GM19238 (cell line): ENCODE measurements at regions not wholly inside any gene's neighbourhood (a gene's known extent, or its start where the extent isn't known, plus 50 kb on each side); places are given as distances from the start of the nearest gene placed in this dataset.

Experiments
- DNase-seq: peaks from one replicate; pipeline ENCODE4 v3.0.0; 2011; ENCODE audit warnings: low spot score; ENCODE audit not compliant: insufficient read length

- no peak for DNase-seq
Observed at GRCh38 chr7:47148536-47149207, 433.2 kb downstream of the TNS3 start.

DNA sequence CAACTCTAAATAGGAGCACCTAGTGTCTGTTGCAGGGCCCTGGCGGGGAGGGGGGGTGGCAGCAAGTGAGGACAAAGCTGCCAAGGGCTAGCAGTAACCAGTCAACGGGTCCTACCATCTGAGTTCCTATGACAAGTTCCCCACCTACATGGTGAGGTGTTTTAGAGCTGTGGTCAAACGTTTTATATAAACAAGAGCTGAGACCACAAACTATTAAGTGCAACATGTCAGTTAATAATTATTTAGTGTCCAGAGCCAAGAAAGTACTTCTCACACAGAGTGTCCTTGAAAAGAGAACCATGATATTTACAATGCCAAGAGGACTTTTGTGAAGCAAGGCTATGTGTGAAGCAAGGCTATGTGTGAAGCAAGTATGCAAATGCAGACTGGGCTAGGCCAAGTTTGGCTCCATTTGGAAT is 434.7 kb downstream of the TNS3 start:
- no peak for DNase-seq

GRCh38 chr7:47145982-47146381 is 435.9 kb downstream of the TNS3 start:
- no peak for DNase-seq

- DNase-seq: no peak
Observed at GRCh38 chr7:47145186-47145725, 436.7 kb downstream of the TNS3 start.

DNA sequence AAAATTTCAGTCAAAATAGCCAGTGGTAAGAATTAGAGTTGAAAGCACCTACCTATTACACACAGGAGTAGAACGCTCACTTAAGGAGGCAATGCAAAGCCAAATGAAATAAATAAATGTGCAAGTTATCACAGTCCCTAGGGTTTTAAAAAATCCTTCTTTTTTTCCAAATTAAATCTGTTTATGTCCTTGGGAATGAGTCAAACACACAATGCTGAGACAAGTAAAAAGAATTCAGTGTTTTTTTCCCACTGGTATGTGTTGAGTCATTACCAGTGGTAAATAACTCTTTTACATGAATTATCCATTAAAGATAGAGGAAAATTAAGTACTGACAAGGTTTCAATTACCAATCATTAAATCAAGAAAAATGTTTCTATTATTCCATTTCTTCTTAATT is 438.6 kb downstream of the TNS3 start:
- DNase-seq: no peak

DNA sequence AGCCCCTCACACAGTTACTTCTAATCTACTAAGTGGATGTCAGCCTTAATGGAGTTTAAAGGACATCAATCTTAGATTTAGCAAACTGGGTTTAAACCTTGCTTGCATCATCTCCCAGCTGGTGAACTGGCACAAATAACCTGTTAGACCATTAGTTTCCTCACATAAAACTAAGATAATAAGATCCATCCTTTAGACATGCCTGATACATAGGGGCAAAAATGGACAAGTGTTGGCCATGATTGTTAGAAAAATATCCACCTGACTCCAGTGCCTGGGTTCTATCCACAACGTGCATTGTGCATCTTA is 439.1 kb downstream of the TNS3 start:
- DNase-seq: no peak

DNA sequence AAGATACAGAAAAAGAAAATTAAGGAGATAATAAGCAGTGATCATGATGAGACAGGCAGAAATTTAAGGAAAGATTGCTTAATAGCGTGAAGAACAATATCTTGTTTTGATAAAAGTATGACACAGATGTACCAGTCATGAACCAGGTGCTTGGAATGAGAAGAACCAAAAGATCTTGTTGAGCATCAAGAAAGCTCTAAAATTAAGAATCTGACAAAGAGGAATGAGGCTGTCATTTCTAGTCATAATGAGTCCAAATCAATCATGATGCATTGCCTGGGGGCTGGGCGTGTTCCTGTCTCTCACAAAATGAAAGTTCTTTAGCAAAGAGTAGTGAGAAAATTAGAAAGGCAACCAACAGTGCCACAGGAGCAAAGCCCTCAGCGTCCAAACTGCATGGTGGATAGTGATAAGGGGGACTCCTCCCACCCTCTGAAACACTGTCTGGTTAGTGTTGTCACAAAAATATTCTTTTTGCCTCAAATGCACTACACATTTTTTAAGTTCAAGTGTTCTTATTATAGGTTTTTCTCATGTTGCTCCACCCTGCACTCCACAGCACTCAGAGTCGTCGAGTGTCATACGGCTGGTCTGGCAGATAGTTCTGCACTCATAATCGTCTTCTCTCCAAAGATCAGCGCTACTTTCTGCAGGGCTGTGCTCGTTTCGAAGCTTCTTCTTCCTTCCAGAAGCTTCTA is 439.6 kb downstream of the TNS3 start:
- no peak for DNase-seq

- DNase-seq: no peak
Observed at GRCh38 chr7:47132471-47132870, 449.4 kb downstream of the TNS3 start.

GRCh38 chr7:47128700-47129099 is 453.2 kb downstream of the TNS3 start:
- no peak for DNase-seq

DNA sequence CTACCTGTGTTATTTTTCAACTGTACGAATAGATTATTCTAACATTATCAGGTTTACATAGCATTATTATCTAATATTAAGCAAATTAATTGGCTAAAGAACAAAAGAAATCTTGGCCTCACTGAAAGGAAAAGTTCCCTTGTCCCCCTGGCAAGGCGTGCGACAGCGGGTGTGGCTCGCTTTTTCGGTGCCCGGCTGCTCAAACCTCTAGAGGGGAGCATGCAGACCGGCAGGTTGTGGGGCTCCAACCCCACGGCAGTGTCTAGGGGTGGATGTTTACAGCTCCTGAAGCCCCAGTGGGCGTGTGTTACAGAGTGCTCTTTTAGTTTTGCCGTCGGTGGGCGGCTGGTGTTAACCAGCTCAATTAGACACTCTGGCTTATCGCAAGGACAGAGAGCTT is 456.4 kb downstream of the TNS3 start:
- DNase-seq: no peak

- no peak for DNase-seq
Observed at GRCh38 chr7:47119261-47119865, 462.5 kb downstream of the TNS3 start.

DNA sequence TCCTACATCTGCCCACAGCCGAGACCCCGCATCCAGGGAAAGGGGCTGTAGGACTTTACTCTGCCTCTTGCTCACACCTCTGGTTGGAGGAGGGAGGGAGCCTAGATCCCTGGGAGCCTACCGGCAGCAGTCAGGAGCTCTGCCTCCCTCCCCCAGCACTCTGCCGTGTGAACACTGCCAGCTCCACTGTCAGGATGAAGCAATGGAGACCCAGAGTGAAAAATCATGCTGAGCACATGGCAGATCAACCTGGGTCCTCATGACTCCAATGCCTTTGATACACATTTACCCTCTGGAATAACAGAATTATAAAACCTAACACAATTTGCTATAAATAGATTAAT is 477.7 kb downstream of the TNS3 start:
- no peak for DNase-seq

- DNase-seq: no peak
Observed at GRCh38 chr7:47103498-47104205, 478.3 kb downstream of the TNS3 start.

DNA sequence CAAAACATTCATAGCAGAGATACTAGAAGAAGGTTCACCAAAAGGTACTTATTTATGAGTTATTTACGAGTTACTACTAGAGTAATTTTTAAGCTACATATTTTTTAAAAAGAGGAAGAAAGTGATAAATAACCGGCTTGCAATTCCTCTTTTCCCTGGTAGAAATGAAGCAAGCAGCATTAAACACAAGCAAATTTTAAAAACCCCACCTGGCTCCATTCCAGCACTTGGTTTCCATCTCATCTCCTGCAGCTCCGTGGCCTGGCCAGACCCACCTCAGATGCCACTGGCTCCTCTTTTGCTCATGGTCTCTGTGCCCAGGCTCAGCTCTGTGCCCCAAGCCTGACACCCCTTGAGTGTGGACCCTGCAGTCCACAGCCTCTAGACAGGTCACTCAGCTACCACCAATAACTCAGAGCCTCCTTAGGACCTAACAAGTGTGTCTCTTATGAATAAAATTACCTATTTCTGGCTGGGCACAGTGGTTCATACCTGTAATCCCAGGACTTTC is 479.5 kb downstream of the TNS3 start:
- DNase-seq: no peak

DNA sequence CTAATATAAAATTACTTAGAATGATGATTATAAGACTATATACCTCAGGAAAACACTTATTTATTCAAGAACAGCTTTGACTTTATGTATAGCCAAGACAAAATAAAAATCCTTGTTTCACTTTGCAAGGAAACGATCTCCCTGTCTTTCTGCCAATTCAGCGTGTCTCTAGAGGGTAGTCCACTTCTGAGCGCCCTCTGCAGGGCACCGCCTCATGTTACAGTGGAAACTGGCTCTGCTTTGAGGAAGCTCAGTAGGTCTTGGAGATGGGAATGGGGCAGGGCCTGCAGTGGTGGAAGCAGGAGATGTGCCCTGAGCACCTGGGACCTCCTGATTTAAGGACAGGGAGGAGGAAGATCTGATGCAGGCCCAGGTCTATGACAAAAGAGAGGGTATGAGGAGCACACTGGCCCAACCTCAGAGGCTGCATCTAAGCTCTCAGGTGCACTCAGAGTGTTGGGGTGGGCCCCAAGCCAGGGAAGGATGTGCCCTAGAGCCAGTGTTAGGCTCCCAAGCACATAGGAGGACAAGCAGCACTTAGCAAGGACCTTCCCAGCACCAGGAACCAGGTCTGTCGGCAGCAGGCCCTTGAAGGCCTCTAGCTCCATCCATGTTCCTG is 481.0 kb downstream of the TNS3 start:
- no peak for DNase-seq

- DNase-seq: no peak
Observed at GRCh38 chr7:47100148-47100816, 481.6 kb downstream of the TNS3 start.

DNA sequence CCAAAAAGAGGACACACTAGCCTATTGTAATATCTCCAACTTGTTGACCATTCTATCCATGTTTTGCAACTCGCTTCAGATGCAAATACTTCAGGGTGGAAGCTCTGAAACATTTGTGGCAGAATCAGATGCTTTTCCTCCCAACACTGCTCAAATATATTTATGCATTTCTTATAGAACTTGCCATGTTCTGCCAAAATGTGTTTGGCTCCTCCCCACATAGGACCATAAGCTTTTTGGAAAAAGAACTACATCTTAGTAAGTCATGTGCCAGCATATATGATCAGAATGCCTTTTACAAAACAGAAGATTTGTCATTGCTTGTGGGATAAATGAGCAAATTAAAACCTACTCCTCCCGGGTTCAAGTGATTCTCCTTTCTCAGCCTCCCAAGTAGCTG is 484.5 kb downstream of the TNS3 start:
- no peak for DNase-seq

GRCh38 chr7:47095946-47096345 is 486.0 kb downstream of the TNS3 start:
- no peak for DNase-seq

DNA sequence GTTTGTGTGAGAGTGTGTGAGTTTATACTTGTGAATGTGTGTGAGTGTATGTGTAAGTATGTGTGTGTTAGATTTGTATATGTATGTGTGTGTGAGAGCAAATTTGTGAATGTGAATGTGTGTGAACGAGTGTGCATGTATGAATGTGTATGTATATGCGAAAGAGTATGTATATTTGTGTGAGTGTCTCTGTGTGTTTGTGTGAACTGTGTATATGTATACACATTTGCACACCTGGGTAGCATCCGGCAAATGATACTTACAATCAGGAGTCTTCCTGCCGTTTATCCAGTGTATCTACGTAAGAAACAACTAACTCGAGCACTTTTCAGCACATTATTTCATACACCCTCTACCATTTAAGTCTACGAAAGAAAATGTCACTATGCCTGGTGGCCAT is 487.4 kb downstream of the TNS3 start:
- no peak for DNase-seq

DNA sequence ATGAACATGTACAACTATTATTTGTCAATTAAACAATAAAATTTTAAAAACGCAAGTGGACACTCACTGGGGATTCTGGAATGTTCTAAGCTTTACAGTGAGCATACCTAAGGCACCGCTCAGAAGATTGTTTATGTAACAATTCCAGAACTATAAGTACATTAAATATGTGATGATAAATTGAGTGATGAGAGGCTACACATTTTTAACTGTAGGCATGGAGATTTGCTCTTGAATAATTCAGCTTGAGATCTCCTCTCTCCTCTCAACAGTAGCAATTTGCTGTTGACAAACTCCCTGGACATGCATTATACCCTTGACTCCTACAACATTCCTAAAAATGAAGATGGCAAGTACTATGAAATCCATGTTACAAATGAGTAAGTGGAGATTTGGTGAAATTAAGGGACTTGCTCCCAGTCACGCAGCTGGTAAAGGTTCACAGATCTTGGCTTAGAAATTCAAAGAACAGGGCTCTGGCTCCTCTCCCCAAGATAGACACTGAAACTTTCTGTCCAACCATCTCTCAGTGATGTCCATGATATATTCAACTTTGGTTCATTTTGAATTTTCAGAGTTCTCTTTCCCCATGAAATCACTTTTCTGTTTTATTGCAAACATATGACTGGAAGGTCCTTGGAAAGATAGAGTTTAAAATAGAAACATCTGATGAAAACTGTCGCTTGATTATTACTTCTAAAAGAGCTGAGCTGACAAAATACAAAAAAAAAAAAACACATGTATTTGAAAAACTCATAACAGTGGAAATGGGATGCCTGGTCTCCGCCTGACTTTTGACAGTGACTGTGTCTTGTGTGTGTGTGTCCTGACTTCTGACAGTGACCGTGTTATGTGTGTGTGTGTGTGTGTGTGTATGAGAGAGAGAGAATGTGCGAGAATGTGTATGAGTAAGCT is 488.3 kb downstream of the TNS3 start:
- DNase-seq: no peak
